ENCODE measurements at regions not wholly inside any gene's neighbourhood (a gene's known extent, or its start where the extent isn't known, plus 50 kb on each side); places are given as distances from the start of the nearest gene placed in this dataset.

DNA sequence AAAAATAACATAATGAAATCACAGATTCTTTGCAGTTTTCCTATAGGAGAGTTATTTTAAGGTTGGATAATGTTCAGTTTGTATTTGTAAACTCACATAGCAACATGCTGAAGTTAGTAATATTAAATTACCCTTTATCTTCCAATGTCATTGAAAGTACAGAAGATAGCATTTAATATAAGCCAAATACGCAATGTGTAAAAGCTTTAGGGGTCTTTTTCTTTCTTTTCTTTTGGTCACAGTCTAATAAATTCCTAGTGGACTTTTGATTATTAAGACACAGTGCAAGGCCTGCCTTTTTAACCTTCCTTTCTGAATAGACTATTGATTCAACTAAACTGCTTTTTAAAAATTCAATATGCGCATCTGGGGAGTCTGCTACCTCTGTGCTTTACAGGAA lies 79.3 kb downstream of the OTOL1 start:
- TF ChIP-seq, protein P1, sequence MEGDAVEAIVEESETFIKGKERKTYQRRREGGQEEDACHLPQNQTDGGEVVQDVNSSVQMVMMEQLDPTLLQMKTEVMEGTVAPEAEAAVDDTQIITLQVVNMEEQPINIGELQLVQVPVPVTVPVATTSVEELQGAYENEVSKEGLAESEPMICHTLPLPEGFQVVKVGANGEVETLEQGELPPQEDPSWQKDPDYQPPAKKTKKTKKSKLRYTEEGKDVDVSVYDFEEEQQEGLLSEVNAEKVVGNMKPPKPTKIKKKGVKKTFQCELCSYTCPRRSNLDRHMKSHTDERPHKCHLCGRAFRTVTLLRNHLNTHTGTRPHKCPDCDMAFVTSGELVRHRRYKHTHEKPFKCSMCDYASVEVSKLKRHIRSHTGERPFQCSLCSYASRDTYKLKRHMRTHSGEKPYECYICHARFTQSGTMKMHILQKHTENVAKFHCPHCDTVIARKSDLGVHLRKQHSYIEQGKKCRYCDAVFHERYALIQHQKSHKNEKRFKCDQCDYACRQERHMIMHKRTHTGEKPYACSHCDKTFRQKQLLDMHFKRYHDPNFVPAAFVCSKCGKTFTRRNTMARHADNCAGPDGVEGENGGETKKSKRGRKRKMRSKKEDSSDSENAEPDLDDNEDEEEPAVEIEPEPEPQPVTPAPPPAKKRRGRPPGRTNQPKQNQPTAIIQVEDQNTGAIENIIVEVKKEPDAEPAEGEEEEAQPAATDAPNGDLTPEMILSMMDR (IDR thresholded peaks at IDR 0.05): no peak
- TF ChIP-seq POLR2A (IDR thresholded peaks at IDR 0.05): no peak
